ENCODE measurements at regions not wholly inside any gene's neighbourhood (a gene's known extent, or its start where the extent isn't known, plus 50 kb on each side); places are given as distances from the start of the nearest gene placed in this dataset.
"Not testable (repeated sequence)": the region's sequence is repeated elsewhere in the genome, so short reads cannot be mapped to it uniquely, and the experiment has no call there.

DNA sequence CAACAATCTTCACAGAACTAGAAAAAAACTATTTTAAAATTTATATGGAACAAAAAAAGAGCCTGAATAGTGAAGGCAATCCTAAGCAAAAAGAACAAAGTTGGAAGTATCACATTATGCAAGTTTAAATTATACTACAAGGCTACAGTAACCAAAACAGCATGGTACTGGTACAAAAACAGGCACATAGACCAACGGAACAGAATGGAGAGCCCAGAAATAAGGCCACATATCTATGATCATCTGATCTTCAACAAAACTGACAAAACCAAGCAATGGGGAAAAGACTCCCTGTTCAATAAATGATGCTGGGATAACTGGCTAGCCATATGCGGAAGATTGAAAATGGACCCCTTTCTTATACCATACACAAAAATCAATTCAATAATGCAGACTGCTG lies 74.4 kb upstream of the RTN4 start:
- not testable (repeated sequence) for DNase-seq

DNA sequence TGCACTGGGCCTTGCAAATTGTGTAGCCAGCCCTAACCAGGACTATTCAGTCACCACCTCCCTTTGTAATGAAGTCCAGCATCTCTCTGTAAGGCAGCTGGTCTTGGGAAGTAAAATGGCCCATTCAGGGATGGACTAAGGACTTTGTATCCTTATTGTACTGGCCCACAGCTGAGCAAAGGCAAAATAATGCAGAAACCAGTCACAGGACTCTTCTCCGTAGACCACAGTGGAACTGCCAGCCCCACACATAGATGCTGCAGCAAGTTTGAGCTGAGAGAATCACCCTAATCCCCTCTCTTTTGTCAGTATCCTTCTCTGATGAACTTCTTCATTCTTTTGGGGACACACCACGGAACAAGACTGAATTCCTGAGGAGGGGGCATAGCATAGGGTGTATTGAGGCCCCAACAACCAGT lies 73.6 kb upstream of the RTN4 start:
- DNase-seq, result no peak

DNA sequence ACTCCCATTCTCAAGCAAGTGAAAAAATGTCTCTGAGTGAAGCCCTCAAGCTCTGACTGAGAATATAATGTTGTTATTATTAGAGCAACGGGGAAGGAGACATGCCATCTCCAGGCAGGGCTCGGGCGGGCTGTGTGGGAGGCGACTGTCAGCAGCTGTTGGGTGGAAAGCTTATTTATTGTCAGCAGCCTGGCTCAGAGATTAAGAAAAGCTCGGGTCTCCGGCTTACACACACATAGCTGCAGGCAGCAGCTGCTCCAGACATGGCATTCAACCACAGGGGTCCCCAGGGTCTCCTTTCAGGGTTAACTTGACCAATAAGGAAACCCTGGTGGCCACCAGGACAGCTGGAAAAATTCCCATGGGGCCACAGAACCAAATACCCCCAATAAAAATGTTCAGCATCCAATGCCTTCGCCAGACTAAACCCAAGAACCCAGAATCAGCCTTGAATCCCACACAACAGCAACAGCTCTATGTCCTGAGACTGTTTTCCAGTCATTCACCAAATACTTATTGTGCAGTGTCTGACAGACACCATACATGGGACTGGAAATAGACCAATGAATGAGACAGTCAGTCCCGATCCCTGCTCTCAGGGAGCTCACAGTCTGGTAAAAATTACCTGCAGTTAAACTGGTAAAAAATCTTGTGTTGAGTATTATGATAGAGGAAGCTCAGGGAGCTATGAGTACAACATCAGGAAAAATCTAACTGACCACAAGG lies 70.5 kb upstream of the RTN4 start:
- DNase-seq, result peak; percentile 57

GRCh38 chr2:55119711-55120487 lies 69.6 kb upstream of the RTN4 start:
- peak; percentile 28 for DNase-seq

- DNase-seq, result no peak
Measured at GRCh38 chr2:55118643-55119083, 68.4 kb upstream of the RTN4 start.

GRCh38 chr2:55116966-55117365 lies 66.7 kb upstream of the RTN4 start:
- no peak for DNase-seq

- DNase-seq, result no peak
Measured at GRCh38 chr2:55116598-55116964, 66.3 kb upstream of the RTN4 start.

DNA sequence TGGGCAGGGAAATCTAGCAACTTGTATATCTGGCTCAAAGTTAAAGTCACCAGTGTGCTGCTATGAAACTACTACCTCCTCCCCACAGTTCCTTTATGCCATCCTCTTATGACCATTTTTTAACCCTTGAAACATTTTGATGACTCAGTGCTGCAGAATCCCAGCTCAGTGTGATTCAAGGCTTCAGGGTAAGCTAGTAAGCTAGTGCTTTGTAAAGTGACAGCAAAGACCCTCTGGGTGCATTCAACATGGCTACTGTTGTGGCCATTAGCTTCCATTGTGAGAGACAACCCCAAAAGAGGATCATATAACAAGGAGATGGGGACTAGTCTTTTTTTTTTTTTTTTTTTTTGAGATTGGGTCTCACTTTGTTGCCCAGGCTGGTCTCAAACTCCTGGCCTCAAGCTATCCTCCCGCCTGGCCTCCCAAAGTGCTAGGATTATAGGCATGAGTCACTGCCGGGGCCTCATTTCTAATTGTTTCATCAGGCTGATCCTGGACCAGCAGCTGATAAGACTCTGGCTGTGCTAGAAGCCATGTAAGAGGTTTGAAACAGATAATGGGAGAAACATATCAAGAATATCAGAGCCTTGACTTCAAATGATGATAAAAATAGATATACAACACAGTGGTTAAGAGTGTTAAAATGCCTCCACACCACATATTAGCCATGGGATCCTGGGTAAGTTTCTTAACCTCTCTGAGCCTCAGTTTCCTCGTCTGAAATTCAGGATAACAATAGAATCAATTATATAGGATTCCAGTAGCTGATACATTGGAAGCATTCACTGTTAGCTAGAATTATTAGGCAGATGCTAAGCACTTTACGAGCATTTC lies 65.7 kb upstream of the RTN4 start:
- DNase-seq, result no peak

DNA sequence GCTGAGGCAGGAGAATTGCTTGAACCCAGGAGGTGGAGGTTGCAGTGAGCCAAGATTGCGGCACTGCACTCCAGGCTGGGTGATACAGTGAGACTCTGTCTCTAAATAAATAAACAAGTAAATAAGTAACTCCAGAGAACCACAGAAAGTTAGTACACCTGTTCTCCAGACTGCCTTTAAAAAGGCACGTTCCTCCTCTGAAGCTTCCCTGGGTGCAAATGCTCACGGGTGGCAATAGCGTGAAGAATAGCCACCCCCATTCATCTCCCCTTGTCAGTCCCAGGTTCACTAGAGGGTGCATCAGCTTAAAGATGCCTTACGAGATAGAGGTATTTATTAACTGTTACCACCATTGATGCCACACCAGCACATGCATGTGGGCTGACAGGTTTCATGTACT lies 64.3 kb upstream of the RTN4 start:
- no peak for DNase-seq

DNA sequence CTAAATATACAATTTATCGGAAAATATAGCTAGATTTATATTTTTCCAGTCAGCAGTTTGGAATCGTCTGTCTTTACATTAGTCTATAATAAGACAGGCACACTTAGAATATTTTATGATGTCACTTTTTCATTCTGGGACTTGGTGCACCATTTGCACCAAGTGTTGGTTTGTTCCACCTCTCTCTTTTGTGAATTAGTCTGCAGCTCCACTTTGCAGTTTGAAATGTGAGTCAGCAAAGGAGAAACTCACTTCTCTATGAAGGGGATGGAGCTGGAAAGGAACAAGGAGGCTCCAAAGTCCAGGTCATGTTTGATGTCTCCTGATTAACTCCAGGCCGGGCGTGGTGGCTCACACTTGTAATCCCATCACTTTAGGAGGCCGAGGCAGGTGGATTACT lies 63.8 kb upstream of the RTN4 start:
- DNase-seq, result no peak

GRCh38 chr2:55112229-55113031 lies 62.2 kb upstream of the RTN4 start:
- DNase-seq, result peak; percentile 88

DNA sequence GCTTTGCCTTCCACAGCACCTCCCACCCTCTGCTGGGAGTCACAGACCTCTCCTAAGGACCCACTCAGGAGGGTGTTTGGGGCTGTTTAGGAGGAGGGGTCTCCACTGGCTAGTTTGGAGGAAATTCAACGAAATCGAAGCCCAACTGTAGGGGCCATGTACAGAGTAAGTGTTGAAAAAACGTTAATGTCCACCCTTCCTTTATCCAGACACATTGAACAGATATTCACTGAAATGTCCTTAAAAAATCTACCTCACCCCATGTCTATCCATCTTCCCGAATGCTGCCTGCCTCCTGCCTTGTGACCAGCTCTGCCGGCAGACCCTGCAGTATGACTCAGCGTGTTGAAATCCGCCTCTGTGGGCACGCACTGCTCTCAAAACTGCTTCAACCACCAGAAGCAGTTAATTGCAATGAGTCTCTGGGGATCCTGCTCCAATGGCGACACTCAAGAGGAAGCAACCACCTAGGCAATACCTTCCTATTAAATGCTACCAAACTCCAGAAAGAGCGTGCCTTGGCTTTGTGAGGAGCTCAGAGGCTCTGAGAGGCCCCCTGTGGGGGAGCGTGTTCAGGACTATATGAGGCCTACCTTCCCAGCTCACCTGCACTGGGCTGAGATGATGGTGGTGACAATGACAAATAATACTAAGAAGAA lies 61.4 kb upstream of the RTN4 start:
- DNase-seq, result peak; percentile 96

- DNase-seq, result no peak
Measured at GRCh38 chr2:55111230-55111569, 60.9 kb upstream of the RTN4 start.

- DNase-seq, result no peak
Measured at GRCh38 chr2:55109219-55109891, 59.1 kb upstream of the RTN4 start.

- DNase-seq, result no peak
Measured at GRCh38 chr2:55108456-55109160, 58.4 kb upstream of the RTN4 start.

DNA sequence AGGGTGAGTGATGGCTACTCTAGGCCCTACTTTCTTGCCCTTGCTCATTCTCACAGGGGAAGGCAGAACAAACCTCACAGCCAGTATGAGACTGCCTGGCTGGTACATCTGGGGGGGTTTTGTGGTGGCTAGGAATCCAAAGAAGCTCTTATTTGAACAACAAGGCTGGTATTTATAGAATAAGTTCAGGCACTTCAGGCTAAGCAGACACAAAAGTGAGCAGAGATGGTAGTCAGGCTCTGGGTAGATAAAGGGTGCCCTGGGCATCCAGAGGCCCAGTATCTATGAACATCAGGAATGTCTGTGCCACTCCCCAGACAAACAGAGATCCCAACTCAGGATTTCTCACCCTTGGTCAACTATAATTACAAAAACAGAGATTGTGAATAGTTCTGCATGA lies 57.2 kb upstream of the RTN4 start:
- DNase-seq, result no peak

- DNase-seq, result no peak
Measured at GRCh38 chr2:55106148-55106547, 55.9 kb upstream of the RTN4 start.

GRCh38 chr2:55105456-55105855 lies 55.2 kb upstream of the RTN4 start:
- DNase-seq, result no peak

DNA sequence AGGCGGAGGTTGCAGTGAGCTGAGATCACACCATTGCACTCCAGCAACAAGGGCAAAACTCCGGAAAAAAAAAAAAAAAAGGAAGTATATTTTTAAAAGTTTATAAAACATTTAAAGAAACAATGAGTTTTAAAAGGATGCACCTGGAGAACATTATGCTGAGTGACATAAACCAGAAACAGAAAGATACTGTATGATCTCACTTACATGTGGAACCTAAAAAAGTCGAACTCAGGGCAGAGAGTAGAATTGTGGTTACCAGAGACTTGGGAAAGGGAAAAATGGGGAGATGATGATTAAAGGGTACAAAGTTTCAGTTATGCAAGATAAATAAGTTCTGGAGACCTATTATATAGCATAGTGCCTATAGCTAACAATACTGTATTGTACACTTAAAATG lies 52.8 kb upstream of the RTN4 start:
- peak; percentile 13 for DNase-seq

DNA sequence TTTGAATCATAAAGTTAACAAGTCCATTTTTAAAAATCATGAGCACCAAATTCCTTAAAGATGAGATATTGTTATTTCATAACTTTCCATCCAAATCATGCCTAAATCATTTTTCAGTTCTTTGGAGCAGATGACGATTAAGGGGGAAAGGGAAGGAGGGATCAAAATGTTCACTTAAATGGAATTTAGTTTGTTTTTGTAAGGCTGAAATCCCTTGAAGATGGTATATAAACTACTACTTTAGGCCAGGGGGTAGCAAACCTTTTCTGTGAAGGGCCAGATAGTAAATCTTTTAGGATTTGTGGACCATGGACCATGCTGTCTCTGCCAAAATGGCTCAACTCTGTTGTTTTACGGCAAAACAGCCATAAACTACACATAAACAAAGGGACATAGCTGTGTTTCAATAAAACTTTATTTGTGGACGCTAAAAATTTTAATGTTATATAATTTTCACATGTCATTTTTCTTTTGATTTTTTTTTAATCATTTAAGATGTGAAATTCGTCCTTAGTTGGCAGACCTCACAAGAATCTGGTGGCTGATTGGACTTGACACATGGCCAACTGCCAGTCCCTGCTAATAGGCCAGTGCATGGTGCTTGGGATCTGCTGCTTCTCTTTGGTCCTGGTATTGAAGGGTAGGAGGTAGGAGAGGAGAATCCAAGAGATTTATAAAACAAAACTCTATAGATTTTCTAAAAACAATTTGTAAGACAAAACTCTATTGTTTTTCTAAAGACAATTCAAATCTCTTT lies 52.0 kb upstream of the RTN4 start:
- no peak for DNase-seq
